NCI-H748 (cell line): ENCODE measurements at regions not wholly inside any gene's neighbourhood (a gene's known extent, or its start where the extent isn't known, plus 50 kb on each side); places are given as distances from the start of the nearest gene placed in this dataset.

Experiments
- DNase-seq: peaks from one replicate; lab custom pipeline; 2025; ENCODE audit not compliant: unreplicated experiment; lab: John Stamatoyannopoulos, UW

GRCh38 chr6:56347526-56347925 is 100.1 kb upstream of the COL21A1 start:
- no peak for DNase-seq

DNA sequence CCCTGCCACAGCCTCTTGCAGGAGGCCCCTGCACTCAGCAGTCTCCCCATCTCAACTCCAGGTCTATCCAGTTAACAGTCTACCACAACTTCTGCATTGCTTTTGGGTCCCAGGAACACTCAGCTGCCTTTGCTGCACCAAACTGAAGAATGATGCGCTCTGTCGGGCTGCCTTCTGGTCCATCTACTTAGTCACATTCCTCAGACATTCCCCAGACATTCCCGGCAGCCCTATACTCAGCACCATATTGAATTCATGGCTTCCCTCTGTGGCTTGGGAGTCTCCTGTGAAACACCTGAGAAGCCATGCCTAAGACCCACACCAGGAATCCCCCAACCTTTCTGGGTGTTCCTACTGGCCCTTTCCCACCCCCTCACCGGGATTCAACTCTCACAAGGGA is 99.6 kb upstream of the COL21A1 start:
- no peak for DNase-seq

GRCh38 chr6:56345376-56345995 is 98.1 kb upstream of the COL21A1 start:
- no peak for DNase-seq

DNA sequence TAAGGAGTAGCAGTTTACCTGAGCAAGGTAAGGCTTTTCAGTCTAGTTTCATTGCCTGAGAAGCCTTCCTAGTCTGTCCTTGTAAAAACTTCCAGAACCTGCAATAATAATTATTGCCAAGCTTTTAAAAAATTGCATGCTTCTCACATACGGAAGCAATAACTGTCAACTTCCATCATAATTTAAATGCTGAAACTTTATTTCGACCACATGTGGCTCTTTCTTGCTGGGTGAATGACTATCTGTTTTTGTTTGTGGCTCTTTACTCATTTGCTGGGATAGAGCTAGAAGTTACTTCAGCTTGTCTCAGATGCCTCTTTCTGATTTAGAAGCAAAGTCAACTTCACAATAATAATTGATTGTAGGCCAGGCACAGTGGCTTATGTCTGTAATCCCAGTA is 95.9 kb upstream of the COL21A1 start:
- no peak for DNase-seq

GRCh38 chr6:56339524-56339923 is 92.1 kb upstream of the COL21A1 start:
- no peak for DNase-seq

- no peak for DNase-seq
These were observed 88.3 kb upstream of the COL21A1 start for GRCh38 chr6:56335726-56336125.

GRCh38 chr6:56334937-56335336 is 87.6 kb upstream of the COL21A1 start:
- DNase-seq: no peak

GRCh38 chr6:56329271-56330050 is 82.1 kb upstream of the COL21A1 start:
- no peak for DNase-seq

DNA sequence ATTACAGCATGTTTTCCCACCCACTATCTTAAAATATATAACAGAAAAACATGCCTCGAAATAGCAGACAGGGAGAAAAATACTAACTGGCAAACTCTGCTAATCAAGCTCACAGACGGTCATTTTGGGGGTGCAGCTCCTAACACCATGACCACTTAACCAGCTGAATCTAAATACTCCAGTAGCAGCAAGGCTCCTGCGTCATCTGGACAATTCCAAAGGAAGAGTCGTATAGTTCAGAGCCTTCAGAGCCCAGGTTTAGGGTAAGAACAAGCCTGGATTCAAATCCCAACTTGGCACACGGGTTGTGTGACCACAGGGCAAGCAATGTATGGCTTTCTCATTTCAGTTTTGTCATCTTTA is 81.3 kb upstream of the COL21A1 start:
- DNase-seq: no peak

DNA sequence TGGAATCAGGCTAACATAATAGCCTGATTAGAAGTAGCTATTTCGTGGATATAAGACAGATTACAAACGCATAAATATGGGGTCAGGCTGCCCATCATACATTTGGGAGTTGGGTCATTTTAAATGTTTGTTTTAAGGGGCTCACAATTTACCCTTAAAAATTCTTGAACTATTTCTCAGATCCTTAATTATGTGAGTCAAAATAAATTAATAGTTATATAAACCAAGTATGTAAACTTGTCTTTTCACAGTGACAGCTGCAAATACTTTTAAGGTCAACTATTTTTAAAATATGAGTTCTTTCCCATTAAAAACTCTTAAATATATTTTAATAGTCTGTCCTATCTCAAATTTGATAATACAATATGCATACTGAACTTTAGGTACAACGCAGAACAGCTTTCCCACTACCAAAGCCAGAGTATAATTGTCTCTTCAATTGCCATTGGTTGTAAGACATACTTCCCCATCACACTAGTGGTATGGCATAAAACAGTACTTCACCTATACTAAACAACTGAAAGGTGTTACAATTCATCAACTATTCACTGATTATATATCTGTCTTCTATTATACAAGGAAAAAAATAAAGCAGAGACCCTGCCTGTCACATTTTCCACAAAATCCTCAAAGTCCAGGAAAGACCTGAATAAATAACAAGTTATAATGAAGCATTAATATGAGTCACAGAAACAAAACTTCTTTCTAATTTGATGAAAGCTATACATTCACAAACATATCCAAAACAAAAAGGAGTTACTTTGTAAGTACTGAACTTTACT is 80.8 kb upstream of the COL21A1 start:
- no peak for DNase-seq

GRCh38 chr6:56324396-56324795 is 77.0 kb upstream of the COL21A1 start:
- no peak for DNase-seq

DNA sequence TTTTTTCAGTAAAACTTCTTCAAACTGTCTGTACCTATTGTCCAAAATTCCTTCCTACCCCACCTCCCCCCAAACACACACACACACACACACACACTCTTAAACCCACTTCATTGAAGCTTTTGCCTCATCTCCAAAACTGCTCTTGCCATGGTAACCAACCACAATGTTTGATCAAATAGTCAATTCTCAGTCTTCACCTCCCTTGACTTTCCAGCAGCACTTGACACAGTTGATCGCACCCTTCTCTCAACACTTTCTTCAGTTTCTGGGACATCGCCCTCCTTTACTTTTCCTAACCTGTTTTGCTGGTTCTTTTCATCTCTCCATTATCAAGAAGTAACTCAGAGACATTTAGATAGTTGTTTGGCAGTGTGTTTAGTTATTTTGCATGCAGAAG is 71.5 kb upstream of the COL21A1 start:
- DNase-seq: no peak

GRCh38 chr6:56314683-56315523 is 67.5 kb upstream of the COL21A1 start:
- DNase-seq: peak; percentile 59

DNA sequence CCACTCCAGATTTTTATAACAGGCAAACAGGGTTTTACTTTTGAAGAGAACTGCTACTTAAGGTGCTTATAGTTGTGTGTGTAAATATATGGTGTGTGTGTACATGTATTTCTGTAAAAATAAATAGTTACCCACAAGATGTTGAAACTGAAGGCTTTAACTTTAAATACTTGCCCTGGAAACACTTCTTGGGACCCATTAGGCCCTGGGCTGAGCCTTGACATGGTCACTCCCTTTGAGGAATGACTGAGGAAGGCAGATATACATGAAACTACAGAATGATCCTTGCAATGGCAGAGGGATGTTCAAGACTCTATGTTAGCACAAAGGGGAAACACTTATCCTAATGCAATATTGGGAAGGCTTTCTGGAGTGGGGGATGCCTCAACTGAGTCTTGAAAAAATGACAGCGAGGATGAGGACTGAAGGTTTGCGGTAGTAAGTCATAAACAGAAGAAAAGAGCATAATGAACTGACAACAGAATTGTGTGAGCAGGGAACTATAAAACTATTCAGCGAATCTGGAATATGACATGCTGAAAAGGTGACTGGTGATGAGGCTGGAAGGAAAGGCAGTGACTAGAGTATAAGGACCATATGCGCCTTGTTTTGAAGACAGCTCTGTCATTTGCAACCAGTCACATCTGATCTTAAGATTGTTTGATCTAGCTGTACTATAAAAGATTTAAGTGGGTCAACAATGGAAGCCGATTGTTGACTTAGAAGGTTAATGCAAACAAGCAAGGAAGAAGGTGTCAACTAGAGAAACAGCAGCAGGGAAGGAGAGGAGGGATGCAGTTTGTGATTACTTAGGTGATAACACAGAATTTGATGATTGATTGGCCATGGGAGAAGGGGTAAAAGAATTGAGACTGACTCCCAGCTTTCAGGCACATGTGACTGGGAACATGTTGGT is 64.4 kb upstream of the COL21A1 start:
- no peak for DNase-seq

GRCh38 chr6:56311061-56311460 is 63.7 kb upstream of the COL21A1 start:
- no peak for DNase-seq

DNA sequence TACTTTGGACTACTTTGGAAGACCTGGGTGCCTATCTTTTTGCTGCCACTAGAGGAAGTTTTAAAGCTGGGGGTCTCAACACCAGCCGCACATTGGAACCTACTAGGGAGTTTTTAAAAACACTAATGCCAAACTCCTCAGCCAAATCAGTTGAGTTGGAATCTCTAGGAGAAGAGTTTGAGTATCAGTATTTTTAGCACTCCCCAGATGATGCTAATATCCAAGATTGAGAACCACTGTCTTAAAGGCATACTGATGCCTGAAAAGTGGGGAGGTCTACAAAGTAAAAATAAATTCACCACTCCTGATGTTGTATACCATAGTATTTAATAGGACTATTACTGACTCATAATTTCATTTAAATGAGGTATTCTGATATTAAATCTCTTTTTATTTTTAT is 62.9 kb upstream of the COL21A1 start:
- DNase-seq: no peak

- no peak for DNase-seq
These were observed 52.5 kb upstream of the COL21A1 start for GRCh38 chr6:56299916-56300315.

DNA sequence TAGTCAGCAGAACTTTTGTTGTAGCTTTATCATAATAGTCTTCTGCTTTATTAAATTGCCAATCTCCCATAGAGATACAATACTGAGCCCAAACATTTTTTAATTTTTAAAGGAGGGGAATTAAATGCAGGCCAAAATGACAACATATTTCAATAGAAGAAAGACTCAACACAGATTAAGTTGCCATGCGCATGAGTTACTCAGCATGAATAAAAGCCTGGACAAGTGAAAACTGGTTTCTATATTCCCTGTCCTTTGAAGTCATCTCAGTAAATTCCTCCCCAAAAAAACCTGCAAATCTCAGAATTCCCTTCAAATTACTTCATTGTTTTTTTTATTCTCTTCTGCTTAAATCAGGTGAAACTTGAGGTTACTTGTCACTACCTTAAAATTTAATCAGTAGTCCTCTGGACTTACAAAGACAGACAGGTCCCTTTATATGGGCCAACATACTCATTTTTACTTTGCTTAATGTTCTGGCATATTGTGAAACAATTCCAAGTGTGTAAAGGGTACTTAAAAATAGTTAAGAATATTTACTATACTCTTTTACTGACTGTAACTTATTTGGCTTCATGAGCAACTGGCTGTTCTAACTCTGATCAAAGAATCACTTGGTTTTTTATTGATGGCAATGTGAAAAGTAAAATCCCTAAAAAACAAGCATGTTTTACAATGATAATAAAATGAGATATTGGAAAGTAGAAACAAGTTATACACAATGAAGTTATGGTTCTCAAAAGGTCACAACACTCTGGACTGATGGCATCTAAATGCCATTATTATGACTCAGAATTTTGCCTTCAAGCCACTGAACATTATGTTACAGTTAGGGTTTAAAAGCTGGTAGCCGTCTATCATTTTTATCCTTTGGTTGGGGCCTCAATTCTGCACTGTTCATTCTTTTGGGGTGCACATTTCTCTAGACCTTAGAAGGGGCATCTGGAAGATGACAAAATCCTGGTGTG is 49.9 kb upstream of the COL21A1 start:
- DNase-seq: no peak
